ENCODE measurements at regions not wholly inside any gene's neighbourhood (a gene's known extent, or its start where the extent isn't known, plus 50 kb on each side); places are given as distances from the start of the nearest gene placed in this dataset.

DNA sequence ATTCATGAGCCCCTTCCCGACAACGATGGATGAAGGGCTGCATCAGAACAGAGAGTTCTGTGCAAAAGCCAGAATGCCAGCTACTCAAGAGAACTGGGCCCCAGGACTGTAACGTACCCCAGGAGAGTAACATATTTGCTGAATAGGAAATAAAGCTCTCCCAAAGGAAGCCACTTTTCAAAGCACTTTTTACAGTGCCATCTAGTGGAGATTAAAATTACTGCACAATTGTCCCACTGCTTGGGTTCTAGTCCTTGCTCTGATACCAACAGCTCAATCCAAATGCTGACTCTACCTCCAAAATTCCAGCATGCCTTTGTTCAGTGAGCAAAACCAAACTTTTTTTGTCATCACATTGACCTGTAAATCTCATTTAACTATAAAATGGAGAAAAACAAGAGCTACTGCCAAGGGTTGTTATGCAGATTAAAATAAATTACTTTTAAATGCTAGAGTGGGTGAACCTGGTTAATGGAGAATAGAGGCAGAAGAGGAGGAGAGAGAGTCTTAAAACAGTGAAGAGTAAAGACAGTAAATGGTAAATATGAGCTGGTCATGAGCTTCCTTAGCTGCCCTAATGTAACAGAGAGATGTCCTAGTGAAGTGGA lies 87.6 kb upstream of the FSHB start:
- TF ChIP-seq, protein P1, sequence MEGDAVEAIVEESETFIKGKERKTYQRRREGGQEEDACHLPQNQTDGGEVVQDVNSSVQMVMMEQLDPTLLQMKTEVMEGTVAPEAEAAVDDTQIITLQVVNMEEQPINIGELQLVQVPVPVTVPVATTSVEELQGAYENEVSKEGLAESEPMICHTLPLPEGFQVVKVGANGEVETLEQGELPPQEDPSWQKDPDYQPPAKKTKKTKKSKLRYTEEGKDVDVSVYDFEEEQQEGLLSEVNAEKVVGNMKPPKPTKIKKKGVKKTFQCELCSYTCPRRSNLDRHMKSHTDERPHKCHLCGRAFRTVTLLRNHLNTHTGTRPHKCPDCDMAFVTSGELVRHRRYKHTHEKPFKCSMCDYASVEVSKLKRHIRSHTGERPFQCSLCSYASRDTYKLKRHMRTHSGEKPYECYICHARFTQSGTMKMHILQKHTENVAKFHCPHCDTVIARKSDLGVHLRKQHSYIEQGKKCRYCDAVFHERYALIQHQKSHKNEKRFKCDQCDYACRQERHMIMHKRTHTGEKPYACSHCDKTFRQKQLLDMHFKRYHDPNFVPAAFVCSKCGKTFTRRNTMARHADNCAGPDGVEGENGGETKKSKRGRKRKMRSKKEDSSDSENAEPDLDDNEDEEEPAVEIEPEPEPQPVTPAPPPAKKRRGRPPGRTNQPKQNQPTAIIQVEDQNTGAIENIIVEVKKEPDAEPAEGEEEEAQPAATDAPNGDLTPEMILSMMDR (IDR thresholded peaks at IDR 0.05 in 8 of 11, conservative IDR thresholded peaks at IDR 0.05 in 3 of 11), result peak in 9 of 11 experiments; percentile 12 to 68 (median 58)
- TF ChIP-seq POLR2A (IDR thresholded peaks at IDR 0.05), result no peak

All from spleen (tissue), 7 donors.